ENCODE measurements at regions not wholly inside any gene's neighbourhood (a gene's known extent, or its start where the extent isn't known, plus 50 kb on each side); places are given as distances from the start of the nearest gene placed in this dataset.

DNA sequence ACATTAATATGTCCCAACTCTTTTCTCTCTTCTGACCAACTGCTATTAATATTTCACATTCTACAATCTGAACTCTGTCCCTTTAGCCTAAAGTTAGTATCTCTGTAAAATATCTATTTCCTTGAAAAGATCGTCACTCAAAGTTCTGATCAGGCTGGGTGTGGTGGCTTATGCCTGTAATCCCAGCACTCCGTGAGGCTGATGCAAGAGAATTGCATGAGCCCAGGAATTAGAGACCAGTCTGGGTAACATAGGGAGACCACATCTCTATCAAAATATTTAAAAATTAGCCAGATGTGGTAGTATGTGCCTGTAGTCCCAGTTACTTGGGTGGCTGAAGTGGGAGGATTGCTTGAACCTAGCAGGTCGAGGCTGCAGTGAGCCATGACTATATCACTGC, 695.6 kb downstream of the MCTP2 start:
- H3K4me1 ChIP-seq (ENCODE audit: control insufficient read depth, extremely low read depth, insufficient read depth, low read length): no peaks in the 10 kb centered on the region
- H2AFZ ChIP-seq (ENCODE audit: low read length): no peak overlapping the region
- no peak overlapping the region for H3K9ac ChIP-seq (ENCODE audit: insufficient read depth, low read length)
- H4K20me1 ChIP-seq (ENCODE audit: control insufficient read depth, extremely low read depth, insufficient read depth, low read length): no peaks in the 10 kb centered on the region
- TF ChIP-seq EZH2 (IDR thresholded peaks at IDR 0.05; ENCODE audit: low read length, missing control alignments): no peak
- TF ChIP-seq, protein P1, sequence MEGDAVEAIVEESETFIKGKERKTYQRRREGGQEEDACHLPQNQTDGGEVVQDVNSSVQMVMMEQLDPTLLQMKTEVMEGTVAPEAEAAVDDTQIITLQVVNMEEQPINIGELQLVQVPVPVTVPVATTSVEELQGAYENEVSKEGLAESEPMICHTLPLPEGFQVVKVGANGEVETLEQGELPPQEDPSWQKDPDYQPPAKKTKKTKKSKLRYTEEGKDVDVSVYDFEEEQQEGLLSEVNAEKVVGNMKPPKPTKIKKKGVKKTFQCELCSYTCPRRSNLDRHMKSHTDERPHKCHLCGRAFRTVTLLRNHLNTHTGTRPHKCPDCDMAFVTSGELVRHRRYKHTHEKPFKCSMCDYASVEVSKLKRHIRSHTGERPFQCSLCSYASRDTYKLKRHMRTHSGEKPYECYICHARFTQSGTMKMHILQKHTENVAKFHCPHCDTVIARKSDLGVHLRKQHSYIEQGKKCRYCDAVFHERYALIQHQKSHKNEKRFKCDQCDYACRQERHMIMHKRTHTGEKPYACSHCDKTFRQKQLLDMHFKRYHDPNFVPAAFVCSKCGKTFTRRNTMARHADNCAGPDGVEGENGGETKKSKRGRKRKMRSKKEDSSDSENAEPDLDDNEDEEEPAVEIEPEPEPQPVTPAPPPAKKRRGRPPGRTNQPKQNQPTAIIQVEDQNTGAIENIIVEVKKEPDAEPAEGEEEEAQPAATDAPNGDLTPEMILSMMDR (conservative IDR thresholded peaks at IDR 0.05 in 1 of 2, IDR thresholded peaks at IDR 0.05 in 1 of 2; ENCODE audit: low read depth in 1 of 2, low read length in 2 of 2): no peak
- H3K9me3 ChIP-seq (ENCODE audit: control insufficient read depth, insufficient read depth, low read depth, low read length): no peaks in the 10 kb centered on the region
- no peaks in the 10 kb centered on the region for H3K36me3 ChIP-seq (ENCODE audit: control insufficient read depth, insufficient read depth, low read length)
- DNase-seq (ENCODE audit: low read depth in 2 of 2): no peak
- H3K27ac ChIP-seq (ENCODE audit: insufficient read depth, low read length): no peak overlapping the region
- H3K27me3 ChIP-seq (ENCODE audit: control insufficient read depth, insufficient read depth, low read length): no peaks in the 10 kb centered on the region
- H3K4me3 ChIP-seq (replicated peaks in 1 of 4; ENCODE audit: control extremely low read depth in 1 of 4, insufficient read depth in 1 of 4, low read depth in 3 of 4, low read length in 4 of 4): no peak overlapping the region
- no peaks in the 10 kb centered on the region for H3K79me2 ChIP-seq (ENCODE audit: control insufficient read depth, insufficient read depth, low read length)
- no peak overlapping the region for H3K4me2 ChIP-seq (ENCODE audit: extremely low read depth, insufficient read depth, low read length)

DNA sequence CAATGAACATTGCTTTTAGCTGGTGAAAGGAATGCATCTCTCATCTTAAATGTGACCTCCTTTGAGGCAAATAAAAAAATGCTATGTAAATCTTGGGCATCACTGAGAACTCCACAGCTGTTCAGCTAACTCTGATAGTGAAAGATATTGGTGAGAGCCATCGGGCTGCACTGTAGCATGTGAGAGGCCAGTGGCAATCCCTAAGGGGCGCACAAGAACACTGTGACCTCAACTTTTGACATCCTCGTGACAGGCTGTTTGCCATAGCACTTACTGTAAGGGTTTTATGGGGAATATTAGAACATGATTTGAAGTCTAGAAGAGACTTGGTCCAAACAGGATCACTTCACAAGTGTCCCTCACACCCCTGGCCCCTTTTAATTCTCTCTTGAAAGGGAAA, 697.9 kb downstream of the MCTP2 start:
- H3K9me3 ChIP-seq (ENCODE audit: control insufficient read depth, insufficient read depth, low read depth, low read length): no peaks in the 10 kb centered on the region
- no peak overlapping the region for H3K4me2 ChIP-seq (ENCODE audit: extremely low read depth, insufficient read depth, low read length)
- no peaks in the 10 kb centered on the region for H4K20me1 ChIP-seq (ENCODE audit: control insufficient read depth, extremely low read depth, insufficient read depth, low read length)
- H3K9ac ChIP-seq (ENCODE audit: insufficient read depth, low read length): no peak overlapping the region
- no peaks in the 10 kb centered on the region for H3K27me3 ChIP-seq (ENCODE audit: control insufficient read depth, insufficient read depth, low read length)
- no peak for TF ChIP-seq EZH2 (IDR thresholded peaks at IDR 0.05; ENCODE audit: low read length, missing control alignments)
- TF ChIP-seq, protein P1 (conservative IDR thresholded peaks at IDR 0.05 in 1 of 2, IDR thresholded peaks at IDR 0.05 in 1 of 2; ENCODE audit: low read depth in 1 of 2, low read length in 2 of 2): no peak
- H3K27ac ChIP-seq (ENCODE audit: insufficient read depth, low read length): no peak overlapping the region
- H2AFZ ChIP-seq (ENCODE audit: low read length): no peak overlapping the region
- H3K4me1 ChIP-seq (ENCODE audit: control insufficient read depth, extremely low read depth, insufficient read depth, low read length): no peaks in the 10 kb centered on the region
- no peaks in the 10 kb centered on the region for H3K79me2 ChIP-seq (ENCODE audit: control insufficient read depth, insufficient read depth, low read length)
- no peaks in the 10 kb centered on the region for H3K36me3 ChIP-seq (ENCODE audit: control insufficient read depth, insufficient read depth, low read length)
- no peak overlapping the region for H3K4me3 ChIP-seq (replicated peaks in 1 of 4; ENCODE audit: control extremely low read depth in 1 of 4, insufficient read depth in 1 of 4, low read depth in 3 of 4, low read length in 4 of 4)
- no peak for DNase-seq (ENCODE audit: low read depth in 2 of 2)

DNA sequence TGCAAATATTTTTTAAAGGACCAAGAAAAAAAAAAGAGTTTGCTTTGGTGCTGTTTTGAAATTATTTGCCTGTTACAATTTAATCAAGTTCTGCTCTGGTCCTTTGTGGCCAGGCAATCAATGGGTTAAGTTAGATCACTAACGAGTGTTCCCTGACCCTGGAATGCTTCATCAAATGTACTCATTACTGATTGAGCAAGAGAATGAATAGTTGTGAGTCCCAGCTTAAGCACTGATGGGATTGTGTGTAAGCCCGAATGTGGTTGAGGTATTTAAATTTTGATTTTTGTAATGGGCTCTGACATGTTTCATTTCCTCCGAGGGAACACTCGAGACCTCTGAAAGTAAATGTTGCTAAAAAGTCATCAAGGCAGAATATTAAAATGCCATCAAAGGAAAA, 699.1 kb downstream of the MCTP2 start:
- no peaks in the 10 kb centered on the region for H3K36me3 ChIP-seq (ENCODE audit: control insufficient read depth, insufficient read depth, low read length)
- no peak overlapping the region for H3K27ac ChIP-seq (ENCODE audit: insufficient read depth, low read length)
- H3K9ac ChIP-seq (ENCODE audit: insufficient read depth, low read length): no peak overlapping the region
- no peaks in the 10 kb centered on the region for H3K27me3 ChIP-seq (ENCODE audit: control insufficient read depth, insufficient read depth, low read length)
- H4K20me1 ChIP-seq (ENCODE audit: control insufficient read depth, extremely low read depth, insufficient read depth, low read length): no peaks in the 10 kb centered on the region
- no peak overlapping the region for H3K4me2 ChIP-seq (ENCODE audit: extremely low read depth, insufficient read depth, low read length)
- no peak for DNase-seq (ENCODE audit: low read depth in 2 of 2)
- H2AFZ ChIP-seq (ENCODE audit: low read length): no peak overlapping the region
- H3K4me1 ChIP-seq (ENCODE audit: control insufficient read depth, extremely low read depth, insufficient read depth, low read length): no peaks in the 10 kb centered on the region
- H3K9me3 ChIP-seq (ENCODE audit: control insufficient read depth, insufficient read depth, low read depth, low read length): no peaks in the 10 kb centered on the region
- TF ChIP-seq, protein P1 (conservative IDR thresholded peaks at IDR 0.05 in 1 of 2, IDR thresholded peaks at IDR 0.05 in 1 of 2; ENCODE audit: low read depth in 1 of 2, low read length in 2 of 2): no peak
- TF ChIP-seq EZH2 (IDR thresholded peaks at IDR 0.05; ENCODE audit: low read length, missing control alignments): no peak
- H3K79me2 ChIP-seq (ENCODE audit: control insufficient read depth, insufficient read depth, low read length): no peaks in the 10 kb centered on the region
- no peak overlapping the region for H3K4me3 ChIP-seq (replicated peaks in 1 of 4; ENCODE audit: control extremely low read depth in 1 of 4, insufficient read depth in 1 of 4, low read depth in 3 of 4, low read length in 4 of 4)

All from fibroblast of lung (primary cell).